ENCODE measurements at regions not wholly inside any gene's neighbourhood (a gene's known extent, or its start where the extent isn't known, plus 50 kb on each side); places are given as distances from the start of the nearest gene placed in this dataset.

DNA sequence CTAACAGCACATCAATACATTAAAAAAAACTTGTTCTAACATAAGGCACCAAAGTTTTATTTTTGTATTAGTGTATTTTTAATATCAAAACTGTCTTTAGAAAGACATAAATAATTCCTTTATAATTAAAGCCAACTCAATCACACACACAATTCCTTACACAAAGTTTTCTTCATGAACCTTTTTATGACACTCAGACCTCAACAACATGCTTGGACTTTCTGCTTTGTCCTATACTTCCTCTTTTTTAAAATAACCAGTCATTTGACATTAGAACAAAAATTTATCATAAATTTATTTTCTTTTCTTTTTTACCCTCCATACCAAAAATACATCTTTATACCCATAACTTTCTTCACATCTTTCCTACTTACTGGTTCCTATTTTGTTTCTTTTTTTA lies 292.0 kb upstream of the ARID1B start:
- H3K36me3 Mint-ChIP-seq (ENCODE audit: low read depth): no peaks in the 10 kb centered on the region
- no peak overlapping the region for H3K4me3 Mint-ChIP-seq (ENCODE audit: unreplicated experiment)
- no peaks in the 10 kb centered on the region for H3K4me1 Mint-ChIP-seq (ENCODE audit: low read depth)
- DNase-seq (ENCODE audit: low spot score): no peak
- peaks cover 11% of the 10 kb centered on the region for H3K9me3 Mint-ChIP-seq (ENCODE audit: low read depth)
- TF ChIP-seq CTCF (IDR thresholded peaks at IDR 0.05): no peak
- no peaks in the 10 kb centered on the region for H3K27me3 Mint-ChIP-seq (ENCODE audit: low read depth)
- no peak overlapping the region for H3K27ac Mint-ChIP-seq (ENCODE audit: unreplicated experiment)

DNA sequence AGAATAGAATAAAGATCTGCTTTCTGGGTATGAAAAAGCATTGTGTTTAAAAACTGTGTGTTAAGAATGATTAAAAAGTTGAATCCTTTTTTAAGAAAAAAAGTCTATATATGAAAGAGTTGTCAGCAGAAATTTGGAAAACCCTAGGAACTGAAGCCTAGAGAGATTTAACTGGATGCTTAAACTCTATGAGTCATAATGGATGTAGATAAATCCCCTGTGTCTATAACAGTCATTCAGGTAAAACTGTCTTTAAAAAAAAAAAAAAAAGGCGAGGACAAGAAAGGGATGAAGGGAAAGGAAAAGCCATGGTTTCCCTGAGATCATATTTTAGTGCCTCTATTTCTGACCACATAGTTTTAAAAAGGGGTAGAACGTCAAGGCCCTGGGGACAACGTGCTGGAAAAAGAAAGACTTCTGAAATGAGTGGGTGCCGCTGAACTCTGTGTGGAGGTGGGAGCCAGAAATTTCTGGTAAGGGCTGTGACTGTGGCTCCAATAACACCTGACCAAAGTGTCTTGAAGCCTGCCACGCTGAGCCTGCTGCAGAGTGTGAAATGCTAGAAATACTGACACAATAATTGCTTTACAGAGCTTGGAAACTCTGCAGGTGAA lies 302.6 kb upstream of the ARID1B start:
- H3K27me3 Mint-ChIP-seq (ENCODE audit: low read depth): peaks cover 2% of the 10 kb centered on the region
- peaks cover 10% of the 10 kb centered on the region for H3K9me3 Mint-ChIP-seq (ENCODE audit: low read depth)
- no peaks in the 10 kb centered on the region for H3K4me1 Mint-ChIP-seq (ENCODE audit: low read depth)
- H3K27ac Mint-ChIP-seq (ENCODE audit: unreplicated experiment): no peak overlapping the region
- H3K4me3 Mint-ChIP-seq (ENCODE audit: unreplicated experiment): no peak overlapping the region
- H3K36me3 Mint-ChIP-seq (ENCODE audit: low read depth): no peaks in the 10 kb centered on the region
- DNase-seq (ENCODE audit: low spot score): no peak
- TF ChIP-seq CTCF (IDR thresholded peaks at IDR 0.05): no peak

- no peak overlapping the region for H3K4me3 Mint-ChIP-seq (ENCODE audit: unreplicated experiment)
- no peaks in the 10 kb centered on the region for H3K4me1 Mint-ChIP-seq (ENCODE audit: low read depth)
- H3K9me3 Mint-ChIP-seq (ENCODE audit: low read depth): peaks cover 16% of the 10 kb centered on the region
- TF ChIP-seq CTCF (IDR thresholded peaks at IDR 0.05): no peak
- no peaks in the 10 kb centered on the region for H3K36me3 Mint-ChIP-seq (ENCODE audit: low read depth)
- no peaks in the 10 kb centered on the region for H3K27me3 Mint-ChIP-seq (ENCODE audit: low read depth)
- DNase-seq (ENCODE audit: low spot score): no peak
- no peak overlapping the region for H3K27ac Mint-ChIP-seq (ENCODE audit: unreplicated experiment)
Observed at GRCh38 chr6:156471000-156471399, 306.2 kb upstream of the ARID1B start.

- peaks cover 5% of the 10 kb centered on the region for H3K27me3 Mint-ChIP-seq (ENCODE audit: low read depth)
- no peak for TF ChIP-seq CTCF (IDR thresholded peaks at IDR 0.05)
- H3K27ac Mint-ChIP-seq (ENCODE audit: unreplicated experiment): no peak overlapping the region
- H3K36me3 Mint-ChIP-seq (ENCODE audit: low read depth): peaks cover 2% of the 10 kb centered on the region
- DNase-seq (ENCODE audit: low spot score): no peak
- H3K4me3 Mint-ChIP-seq (ENCODE audit: unreplicated experiment): no peak overlapping the region
- H3K9me3 Mint-ChIP-seq (ENCODE audit: low read depth): peaks cover 4% of the 10 kb centered on the region
- H3K4me1 Mint-ChIP-seq (ENCODE audit: low read depth): no peaks in the 10 kb centered on the region
Observed at GRCh38 chr6:156464100-156464878, 312.9 kb upstream of the ARID1B start.

GRCh38 chr6:156461647-156462046 lies 315.5 kb upstream of the ARID1B start:
- H3K27ac Mint-ChIP-seq (ENCODE audit: unreplicated experiment): no peak overlapping the region
- H3K27me3 Mint-ChIP-seq (ENCODE audit: low read depth): peaks cover 5% of the 10 kb centered on the region
- peaks cover 3% of the 10 kb centered on the region for H3K4me1 Mint-ChIP-seq (ENCODE audit: low read depth)
- peaks cover 2% of the 10 kb centered on the region for H3K36me3 Mint-ChIP-seq (ENCODE audit: low read depth)
- TF ChIP-seq CTCF (IDR thresholded peaks at IDR 0.05): no peak
- H3K4me3 Mint-ChIP-seq (ENCODE audit: unreplicated experiment): no peak overlapping the region
- H3K9me3 Mint-ChIP-seq (ENCODE audit: low read depth): no peaks in the 10 kb centered on the region
- no peak for DNase-seq (ENCODE audit: low spot score)
